AG09309 (cell line): ENCODE measurements at regions not wholly inside any gene's neighbourhood (a gene's known extent, or its start where the extent isn't known, plus 50 kb on each side); places are given as distances from the start of the nearest gene placed in this dataset.

Experiments
- DNase-seq: peaks from one replicate; pipeline ENCODE4 v3.0.0-alpha.2; 2010; ENCODE audit warnings: low read depth
- H3K4me3 ChIP-seq: 2 replicates; pipeline ENCODE4 v1.5.1; 2011; ENCODE audit warnings: mild to moderate bottlenecking, low read depth, low read length, moderate library complexity; ENCODE audit not compliant: control insufficient read depth
- CTCF ChIP-seq: IDR thresholded peaks from 2 replicates; pipeline ENCODE4 v1.5.1; 2011; ENCODE audit warnings: mild to moderate bottlenecking, low read depth, low read length, inconsistent platforms; ENCODE audit not compliant: insufficient read depth, control insufficient read depth; ENCODE audit errors: missing control alignments

- H3K4me3 ChIP-seq, result no peak overlapping the region
- no peak for DNase-seq
- TF ChIP-seq CTCF, result no peak
These were observed 259.5 kb upstream of the GRM7 start for GRCh38 chr3:6601374-6601773.

DNA sequence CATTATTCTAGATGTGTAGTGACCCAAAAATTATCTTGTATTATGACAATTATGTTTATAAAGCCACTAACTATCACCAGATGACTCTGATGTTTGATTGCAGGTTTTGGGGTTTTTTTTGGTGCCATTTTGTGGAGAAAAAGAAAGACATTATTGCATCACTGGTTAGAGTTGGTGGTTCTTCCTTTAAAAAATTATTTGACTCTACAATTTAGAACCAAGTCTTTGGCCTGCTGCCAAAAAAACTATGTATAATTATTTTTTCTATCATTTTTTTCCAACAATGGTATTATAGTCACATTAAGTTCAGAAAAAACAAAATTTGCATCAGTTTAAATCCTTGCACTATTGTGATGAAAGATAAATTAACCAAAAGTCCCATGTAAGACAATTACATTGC, 258.6 kb upstream of the GRM7 start:
- no peak for TF ChIP-seq CTCF
- no peak for DNase-seq
- H3K4me3 ChIP-seq, result no peak overlapping the region

GRCh38 chr3:6605227-6605626, 255.7 kb upstream of the GRM7 start:
- no peak for DNase-seq
- no peak overlapping the region for H3K4me3 ChIP-seq
- TF ChIP-seq CTCF, result no peak

- no peak for DNase-seq
- H3K4me3 ChIP-seq, result no peak overlapping the region
- TF ChIP-seq CTCF, result no peak
These were observed 252.1 kb upstream of the GRM7 start for GRCh38 chr3:6608843-6609242.

DNA sequence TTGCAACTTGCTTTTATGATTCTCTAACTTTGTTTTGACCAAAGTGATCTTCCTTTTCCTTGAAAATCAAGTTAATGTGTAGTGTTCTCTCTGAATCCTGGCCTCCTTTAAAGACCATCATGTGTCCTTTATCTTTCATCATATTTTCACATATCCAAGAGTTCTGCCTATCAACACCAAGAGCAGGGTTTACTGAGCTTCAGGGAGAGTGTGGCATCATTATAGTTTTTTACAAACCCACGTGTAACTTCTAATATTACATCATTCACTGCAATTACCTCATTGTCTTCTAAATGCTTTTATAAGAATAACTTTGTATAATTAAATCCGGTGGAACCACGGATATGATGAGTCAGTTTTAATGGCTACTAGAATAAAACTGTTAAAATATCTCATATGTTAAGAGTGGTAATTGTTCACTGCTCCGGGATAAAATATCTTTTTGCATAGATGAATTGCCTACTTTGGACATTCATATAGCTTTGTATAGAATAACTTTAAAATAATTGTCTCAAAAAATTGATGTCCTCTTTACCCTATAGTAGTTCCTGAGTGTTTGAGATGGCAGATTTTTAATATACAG, 248.8 kb upstream of the GRM7 start:
- no peak for TF ChIP-seq CTCF
- H3K4me3 ChIP-seq, result no peak overlapping the region
- no peak for DNase-seq

- no peak for TF ChIP-seq CTCF
- DNase-seq, result no peak
- H3K4me3 ChIP-seq, result no peak overlapping the region
These were observed 238.7 kb upstream of the GRM7 start for GRCh38 chr3:6622260-6622659.

DNA sequence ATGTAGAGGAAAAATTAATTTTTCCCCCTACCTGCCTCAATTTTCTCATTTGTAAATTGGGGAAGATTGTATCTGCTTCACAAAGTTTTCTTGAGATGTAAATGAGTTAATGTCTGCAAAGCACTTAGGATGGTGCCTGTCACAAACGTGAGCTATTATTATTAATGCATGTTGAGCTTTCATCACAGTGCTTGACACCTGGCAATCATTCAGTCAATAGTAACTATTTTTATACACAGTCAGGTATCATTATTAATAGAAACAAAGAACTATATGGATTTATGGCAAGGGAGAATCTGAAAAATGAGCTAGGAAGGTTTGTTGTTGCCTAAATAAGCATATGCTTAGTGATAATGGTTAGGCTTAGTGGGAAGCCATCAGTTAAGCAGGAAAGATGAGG, 238.2 kb upstream of the GRM7 start:
- TF ChIP-seq CTCF, result no peak
- H3K4me3 ChIP-seq, result no peak overlapping the region
- no peak for DNase-seq
